HG02610 (cell line): ENCODE measurements at regions not wholly inside any gene's neighbourhood (a gene's known extent, or its start where the extent isn't known, plus 50 kb on each side); places are given as distances from the start of the nearest gene placed in this dataset.

Source experiments
- ATAC-seq: cut with Tn5 transposase; IDR thresholded peaks from one replicate; pipeline ENCODE4 v1.9.1; 2021; ENCODE audit warnings: mild to moderate bottlenecking, moderate library complexity; ENCODE audit not compliant: unreplicated experiment

DNA sequence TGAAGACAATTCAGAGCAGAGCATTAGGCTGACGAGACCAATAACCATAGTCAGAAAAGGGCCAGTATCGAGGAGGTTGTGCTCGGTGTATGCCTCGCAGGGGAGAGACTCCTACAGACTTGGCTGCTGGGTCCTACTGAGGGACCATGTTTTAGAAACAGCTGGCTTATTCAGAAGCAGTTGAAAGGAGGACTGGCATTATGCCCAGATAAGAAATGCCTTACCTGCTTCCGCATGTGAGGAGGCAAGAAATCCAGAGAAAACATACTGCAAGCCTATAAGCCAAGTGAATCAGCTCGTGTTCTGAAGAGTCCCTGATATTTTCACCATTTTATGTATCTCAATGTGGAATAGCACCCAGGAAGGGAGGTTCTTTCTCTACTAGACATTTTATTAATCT lies 434.7 kb downstream of the GRB14 start:
- no peak for ATAC-seq

DNA sequence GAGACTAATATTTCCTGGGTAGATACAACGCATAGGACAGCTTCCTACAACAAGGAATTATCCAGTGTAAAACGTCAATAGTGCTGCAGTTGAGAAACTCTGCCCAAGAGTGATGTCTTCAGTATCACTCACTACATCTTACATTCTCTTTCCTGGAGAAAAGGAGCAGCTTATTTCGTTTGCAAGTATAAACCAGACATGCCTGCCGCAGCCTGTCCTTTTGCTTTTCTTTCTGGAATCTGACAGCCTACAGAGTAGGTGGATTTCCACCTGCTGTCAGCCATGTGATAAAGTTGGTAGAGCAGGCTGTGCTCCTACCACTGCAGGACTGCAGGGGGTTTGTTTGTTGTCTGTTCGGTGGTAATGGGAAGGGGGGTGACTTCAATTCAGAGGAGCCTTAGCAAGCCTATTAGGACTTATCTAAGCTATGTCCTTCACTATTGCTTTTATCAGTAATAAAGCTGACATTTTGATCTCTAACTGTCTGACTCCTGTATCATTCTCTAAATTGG lies 439.1 kb downstream of the GRB14 start:
- ATAC-seq: no peak

DNA sequence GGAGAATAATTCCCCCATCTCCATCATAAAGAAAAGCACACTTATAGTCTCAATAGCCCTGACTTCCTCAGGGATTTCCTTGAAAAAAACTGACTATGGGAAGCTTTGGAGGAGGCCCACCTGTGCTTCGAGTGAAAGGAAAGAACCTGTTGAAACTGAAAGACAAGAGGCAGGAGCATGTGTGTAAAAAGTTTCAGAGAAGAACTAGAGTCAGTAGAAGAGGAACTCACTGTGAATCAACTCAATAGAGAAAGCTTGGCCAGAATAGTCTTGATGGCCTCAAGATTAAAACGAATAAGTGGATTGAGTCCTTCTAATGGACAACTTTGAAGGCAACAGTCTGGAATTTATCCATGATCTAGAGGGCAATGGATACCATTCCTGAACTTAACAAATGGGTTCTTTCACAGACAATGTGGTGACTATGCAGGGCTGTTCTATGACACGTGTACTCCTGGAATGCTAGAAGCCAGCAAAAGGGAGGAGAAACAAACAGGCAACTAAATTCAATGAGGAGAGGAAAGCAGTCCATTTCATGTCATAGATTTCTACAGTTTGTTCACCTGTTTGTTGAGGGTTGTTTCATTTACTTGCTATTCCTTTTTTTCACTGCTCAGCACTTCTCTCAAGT lies 442.3 kb downstream of the GRB14 start:
- ATAC-seq: peak; percentile 40

DNA sequence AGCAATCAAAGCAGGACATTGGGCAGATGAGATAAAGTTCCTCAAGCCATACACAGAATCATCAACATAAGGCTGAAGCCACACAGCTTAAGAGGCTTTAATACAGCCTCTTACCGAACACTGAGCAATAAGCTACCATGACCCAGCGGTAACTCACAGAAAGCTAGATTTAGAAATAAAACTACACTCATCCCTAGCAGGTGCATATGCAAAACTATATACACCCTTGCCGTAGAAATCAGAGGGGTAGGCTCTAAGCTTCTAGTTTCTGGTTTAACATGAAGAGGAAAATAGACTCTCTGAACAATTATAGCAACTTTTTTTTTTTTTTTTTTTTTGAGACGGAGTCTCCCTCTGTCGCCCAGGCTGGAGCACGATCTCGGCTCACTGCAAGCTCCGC lies 428.8 kb upstream of the FIGN start:
- no peak for ATAC-seq

DNA sequence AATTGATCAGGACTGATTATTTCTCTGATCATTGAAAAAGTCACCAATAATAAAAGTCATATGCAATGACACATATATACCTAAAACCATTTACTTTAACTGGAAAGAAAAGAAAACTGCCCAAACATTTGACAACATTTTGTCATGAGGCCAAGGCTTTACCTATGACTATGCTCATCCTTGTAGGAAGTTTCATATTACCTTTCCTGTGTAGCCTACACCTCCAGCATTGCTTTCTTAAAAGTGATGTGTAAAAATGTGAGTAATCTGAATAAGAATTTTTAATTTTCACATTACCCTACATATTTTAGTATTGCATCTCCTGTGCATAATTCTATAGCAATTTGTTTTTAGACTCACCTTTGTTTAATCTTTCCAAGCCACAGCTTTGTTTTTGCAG lies 419.8 kb upstream of the FIGN start:
- no peak for ATAC-seq

DNA sequence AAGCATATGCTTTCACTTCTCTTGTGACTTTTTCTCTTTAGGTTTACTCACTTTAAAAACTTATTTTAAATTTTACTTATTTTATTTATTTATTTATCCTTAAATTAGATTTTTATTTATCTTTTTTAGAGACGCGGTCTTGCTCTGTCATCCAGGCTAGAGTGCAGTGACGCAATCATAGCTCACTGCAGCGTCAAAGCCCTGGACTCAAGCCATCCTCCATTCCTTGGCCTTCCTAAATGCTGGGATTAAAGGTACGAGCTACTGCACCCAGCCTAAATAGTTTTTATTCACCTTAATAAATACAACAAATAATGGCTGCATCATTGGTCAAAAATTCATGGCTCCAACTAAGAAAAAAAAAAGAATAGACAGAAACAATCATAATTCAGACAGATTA lies 415.7 kb upstream of the FIGN start:
- ATAC-seq: no peak

DNA sequence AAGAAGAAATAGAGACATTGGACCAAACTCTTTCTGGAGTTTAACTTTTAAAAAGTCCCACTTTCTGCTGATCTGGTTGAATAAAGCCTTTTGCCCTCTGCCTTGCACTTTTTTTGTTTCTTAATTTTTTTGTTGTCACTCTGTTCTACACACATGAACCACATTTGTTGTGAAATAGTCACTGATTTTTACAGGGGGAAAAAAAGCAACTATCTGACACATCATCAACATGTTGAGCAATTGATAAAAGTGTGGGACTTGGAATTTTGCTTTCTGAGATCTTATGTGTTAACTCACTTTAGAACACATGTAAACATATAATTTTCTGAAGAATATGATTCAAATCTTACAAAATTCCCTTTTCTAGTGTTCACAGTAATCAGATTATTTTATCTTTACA lies 414.8 kb upstream of the FIGN start:
- no peak for ATAC-seq

DNA sequence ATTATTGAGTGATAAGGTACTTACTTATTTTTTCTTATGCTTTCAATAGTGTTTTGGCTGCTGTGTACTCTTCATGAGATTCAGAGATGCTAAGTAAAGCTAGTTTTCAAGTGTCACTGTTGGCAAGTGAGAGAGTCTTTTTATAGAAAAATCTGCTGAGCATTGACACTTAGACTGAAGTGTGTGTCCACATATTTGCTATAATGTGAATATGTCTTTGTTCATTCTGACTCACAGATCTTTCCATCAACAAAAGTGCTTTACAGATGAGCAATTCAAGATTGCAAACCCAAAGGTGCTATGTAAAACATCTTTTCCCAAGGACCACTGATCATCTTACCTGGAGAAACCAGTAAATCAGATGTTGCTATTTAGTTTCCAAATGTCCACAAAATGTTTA lies 410.6 kb upstream of the FIGN start:
- ATAC-seq: no peak

DNA sequence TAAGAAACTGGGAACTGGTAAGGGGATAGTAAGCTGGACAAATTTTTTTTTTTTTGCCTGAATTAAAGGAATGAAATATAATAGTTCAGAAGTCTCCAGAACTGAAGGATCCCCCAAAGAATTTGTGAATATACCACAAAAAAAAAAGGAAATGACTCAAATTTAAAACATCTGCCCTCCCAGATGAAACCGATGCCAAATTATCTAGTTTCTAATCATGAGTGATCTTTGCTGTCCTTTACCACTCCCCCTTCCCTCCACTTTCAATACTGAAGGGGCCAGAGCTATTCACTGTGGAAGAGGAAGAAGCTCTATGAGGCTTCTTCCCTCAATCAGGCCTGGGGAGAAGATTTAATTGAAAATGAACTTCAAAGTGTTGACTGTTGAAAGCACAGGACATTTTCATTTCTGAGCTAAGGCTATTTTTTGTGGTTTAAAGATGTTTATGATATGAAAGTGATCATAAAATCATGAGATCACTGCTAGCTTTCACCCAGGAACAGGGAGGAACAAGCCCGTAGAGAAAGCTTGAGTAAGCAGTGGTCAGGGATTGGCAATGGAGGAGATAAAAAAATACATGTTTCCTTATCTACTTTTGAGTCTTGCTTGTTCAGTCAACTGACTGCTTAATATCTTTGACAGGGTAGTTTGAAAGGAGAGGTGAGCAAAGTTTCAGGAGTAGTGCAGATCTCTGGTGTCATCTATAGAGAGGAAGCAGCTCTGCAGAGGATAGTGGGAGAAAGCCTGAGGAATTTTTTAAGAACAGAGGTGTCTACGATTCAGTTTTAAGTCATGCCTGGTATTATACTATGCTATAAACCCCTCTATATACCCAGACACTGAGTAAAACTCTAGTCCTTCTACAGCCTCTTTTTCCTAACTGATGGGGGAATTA lies 409.5 kb upstream of the FIGN start:
- no peak for ATAC-seq

DNA sequence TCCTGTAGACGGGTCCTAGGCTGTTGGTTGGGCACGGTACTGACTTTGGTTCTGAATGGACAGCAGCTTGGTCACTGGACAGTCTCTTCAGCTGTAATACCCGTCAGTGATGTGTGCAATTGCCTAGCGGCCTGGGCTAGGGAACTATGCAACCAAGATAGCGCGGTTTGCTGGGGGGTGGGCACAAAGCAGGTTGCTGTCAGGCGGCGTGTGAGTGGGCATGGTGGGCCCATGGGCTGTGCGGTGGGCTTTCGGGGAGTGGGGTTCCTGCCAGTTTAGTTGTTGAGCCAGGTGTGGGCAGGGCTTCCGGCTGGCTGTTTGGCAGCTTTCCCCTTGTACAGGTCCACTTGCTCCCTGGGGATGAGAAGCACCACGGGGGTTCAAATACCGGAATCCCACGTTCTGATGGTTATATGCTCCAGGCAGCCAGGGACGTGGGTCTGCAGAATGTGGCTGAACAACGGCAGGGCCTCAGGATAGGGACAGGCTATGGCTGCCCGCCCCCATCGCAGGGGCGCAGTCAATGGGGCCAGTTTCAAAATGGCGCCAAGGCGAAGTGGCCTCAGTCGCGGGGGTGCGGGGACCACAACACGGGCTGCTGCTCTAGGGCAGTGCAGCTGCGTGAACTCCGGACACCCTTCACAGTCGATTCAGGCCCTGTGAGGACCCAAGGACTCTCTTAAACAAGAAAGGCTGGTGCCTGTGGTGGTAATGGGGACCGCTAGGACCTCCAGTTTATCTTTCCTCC lies 407.5 kb upstream of the FIGN start:
- ATAC-seq: no peak

DNA sequence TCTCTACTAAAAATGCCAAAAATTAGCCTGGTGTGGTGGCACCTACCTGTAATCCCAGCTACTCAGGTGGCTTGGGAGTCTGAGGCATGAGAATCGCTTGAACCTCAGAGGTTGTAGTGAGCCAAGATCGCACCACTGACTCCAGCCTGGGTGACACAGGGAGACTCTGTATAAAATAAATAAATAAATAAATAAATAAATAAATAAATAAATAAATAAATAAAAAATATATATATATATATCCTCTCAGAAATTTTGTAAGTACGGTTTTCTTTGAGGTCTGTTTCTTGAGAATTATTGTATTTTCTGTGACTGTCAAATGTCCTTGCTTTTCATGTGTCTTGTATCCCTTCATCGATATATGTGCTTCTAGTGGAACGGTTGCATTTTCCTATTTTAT lies 406.9 kb upstream of the FIGN start:
- ATAC-seq: no peak

DNA sequence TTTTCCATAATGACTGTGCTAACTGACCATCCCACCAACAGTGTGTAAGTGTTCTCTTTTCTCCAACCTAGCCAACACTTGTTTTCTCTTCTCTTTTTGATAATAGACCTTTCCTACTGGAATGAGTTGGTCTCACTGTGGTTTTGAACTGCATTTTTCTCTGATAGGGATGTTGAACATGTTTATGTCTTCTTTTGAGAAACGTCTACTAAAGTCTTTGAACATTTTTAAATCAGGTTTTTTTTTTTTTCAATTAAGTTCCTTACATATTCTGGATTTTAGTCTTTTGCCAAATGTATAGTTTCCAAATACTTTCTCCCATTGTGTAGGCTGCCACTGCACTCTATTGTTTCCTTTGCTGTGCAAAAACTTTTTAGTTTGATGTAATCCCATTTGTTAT lies 405.5 kb upstream of the FIGN start:
- ATAC-seq: no peak

DNA sequence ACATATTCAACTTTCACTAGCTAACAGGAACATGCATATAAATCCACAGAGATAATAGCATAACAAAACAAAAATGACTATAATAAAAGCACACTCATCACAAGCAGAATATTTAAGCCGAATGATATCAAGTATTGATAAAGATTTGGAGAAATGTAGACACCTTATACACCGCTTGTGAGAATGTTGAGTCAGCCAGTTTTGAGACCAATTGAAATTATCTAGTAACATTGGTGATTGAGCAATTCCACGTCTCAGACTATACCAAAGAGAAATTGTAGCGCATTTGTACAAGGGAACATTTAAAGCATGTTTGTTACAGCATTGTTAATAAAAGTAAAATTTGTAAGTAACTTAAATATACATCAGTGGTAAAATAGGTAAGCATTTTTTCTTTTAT lies 402.9 kb upstream of the FIGN start:
- ATAC-seq: no peak

DNA sequence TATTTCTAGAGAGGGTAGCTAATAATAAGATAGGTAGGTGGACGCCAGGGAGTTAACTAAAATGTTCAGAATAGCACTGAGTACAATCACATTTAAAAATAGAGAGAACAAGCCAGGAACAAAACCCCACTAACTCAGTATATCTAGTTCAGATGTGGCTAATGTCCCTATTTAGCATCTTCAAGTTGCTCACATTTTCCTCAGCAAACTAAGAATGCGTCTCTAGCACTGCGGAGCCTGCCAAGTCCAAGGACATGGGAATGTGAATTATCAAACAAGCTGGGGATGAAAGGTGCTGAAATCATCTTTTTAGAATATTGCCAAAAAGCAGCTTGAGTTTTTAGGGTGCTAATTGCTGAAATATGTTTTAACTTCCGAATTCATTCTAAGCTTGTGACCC lies 398.5 kb upstream of the FIGN start:
- no peak for ATAC-seq

DNA sequence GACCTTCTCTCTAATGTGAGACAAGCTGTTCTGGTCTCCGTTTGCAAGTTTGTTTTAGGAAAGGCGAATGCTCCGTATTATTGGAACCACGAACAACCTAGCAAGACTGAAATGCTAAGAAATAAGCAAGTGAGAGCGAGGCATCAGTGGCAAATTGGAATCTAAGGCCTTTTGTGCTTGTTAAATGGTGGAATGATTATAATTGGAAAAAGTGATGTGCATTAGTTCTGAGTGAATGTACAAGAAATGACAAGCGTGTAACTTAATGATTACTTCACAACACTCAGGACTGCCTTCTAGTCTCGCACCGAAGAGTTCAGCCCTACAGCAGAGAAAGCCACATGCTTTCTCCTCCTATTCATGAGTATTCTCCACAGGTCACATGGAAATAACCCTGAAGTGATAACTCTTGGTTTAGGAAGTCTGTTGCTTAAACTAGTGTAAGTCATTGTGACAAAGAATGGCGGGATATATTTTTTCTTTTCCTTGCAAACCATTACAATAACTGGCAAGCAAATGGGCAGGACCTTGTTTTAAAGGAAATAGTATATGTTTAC lies 392.2 kb upstream of the FIGN start:
- ATAC-seq: no peak

DNA sequence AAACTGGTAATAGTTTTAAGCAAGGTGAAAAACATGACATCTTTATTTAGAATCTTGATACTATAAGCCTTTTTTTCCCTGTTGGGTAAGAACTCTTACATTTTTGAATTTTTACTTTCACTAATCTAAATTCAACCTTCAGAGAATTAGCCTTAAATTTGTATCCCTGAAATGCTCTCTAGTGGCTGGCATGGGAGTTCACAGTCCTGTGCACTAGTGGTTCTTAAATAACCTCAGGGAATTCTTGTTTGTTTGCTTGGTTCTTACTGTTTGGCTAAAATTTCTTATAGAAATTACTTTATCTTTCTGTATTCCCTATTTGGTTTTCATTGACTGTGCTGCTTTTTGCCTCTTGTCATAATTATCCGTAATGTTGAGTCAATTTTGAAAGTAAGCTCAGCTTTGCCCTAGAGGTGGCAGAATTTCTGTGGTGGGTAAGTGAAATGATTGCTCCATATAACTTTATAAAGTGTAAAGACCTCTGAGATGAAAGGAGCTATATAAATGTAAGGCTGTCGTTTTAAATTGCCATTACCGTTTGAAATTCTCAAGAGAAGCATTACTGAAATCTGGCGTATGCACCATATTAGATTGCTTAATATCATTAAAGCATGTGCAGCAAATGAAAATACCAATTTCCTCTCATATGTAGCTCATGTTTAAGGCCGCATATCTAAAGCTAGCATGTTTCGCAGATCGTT lies 391.3 kb upstream of the FIGN start:
- no peak for ATAC-seq

DNA sequence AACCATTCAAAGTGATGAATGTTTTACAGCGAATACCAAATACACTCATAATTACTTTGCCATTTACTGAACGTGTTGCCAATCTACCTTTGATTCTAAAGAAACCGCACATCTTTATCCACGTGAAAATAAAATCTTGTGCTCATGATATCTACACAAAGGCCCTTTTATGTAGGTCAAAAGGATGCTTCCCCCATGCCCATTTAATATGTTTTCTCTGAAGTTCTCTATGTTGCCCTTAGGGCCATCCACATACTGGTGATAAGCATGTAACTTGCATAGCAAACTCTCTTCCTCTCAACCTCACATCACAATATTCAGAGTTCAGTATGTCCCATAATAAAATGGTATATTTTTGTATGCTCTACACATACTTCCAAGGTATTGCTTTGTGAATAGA lies 380.0 kb upstream of the FIGN start:
- ATAC-seq: no peak

DNA sequence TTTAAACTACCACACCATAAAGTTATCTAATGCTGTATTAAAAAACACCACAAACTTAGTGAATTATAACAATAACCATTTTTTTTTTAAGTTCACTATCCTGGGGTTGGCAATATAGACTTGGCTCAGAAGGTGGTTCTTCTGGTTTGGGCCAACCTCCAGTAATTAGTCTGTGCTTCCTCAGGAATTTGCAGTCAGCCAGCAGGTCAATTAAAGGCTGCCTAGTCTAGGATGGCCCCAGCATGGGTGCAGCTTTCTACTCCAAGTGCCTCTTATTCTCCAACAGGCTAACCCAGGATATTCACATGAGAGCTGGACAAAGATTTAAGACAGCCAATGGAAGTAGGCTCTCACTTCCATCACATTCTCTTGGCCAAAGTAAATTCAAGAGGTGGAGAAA lies 379.1 kb upstream of the FIGN start:
- no peak for ATAC-seq

DNA sequence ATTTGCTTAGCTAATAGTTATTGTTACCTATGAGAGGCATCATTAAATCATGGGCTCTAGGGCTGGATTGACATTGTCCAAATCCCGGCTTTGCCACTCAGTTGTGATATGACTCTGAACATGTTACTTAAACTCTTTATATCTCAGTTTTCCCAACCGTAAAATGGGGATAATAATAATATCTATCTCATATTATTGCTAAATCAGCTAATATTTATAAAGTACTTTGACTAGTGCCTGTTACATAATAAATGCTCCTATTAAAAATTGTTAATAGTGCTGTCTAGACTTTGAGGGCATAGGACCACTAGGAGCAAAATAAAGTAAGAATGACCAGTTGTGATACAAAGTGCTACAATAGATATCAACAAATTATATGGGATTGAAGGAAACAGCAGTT lies 376.3 kb upstream of the FIGN start:
- no peak for ATAC-seq

DNA sequence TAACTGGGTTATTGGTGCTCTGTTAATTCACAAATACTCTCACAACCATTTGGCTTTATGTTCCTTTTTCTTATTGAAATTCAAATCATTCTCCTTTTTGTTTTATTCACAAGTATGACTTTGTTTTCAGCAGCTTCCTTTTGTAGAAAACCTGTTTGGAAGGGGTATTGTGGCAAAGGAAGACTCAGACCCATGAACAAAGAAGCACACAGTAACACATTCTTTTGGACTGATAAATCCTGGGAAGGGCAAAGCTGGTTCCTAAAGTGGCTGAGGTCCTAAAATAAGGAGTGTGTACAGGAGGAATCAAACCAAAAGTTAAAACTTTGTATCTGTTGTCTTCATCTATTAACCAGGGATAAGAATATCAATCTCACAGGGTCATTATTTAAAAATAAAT lies 374.7 kb upstream of the FIGN start:
- ATAC-seq: no peak

DNA sequence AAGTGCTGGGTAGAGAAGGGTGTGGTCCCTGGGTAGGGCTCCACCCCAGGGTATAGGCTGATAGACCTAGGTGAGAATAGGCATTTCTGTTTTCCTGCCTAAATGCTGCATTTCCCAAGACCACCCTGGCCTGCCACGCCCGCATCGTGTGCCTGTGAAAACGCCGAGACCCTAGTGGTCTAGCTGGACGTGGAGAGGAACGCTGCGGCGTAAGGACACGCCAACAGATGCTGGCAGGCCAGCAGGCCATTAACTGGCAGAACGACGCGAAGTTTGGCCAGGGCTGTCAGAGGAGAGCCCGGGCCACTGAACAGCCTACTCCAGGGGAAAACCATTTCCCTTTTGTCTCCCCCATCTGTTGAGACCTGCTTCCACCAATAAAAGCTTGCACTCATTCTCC lies 373.2 kb upstream of the FIGN start:
- no peak for ATAC-seq
